GM23338 (cell line): ENCODE measurements at regions not wholly inside any gene's neighbourhood (a gene's known extent, or its start where the extent isn't known, plus 50 kb on each side); places are given as distances from the start of the nearest gene placed in this dataset.

Experiments
- CREB1 ChIP-seq: fragments of 250-450 bp; sonication (Bioruptor Pico); IDR thresholded peaks from 2 replicates; pipeline ENCODE4 v1.5.0; 2020; ENCODE audit warnings: low read depth, mild to moderate bottlenecking, moderate library complexity
- EZH2 ChIP-seq: fragments of 200-600 bp; sonication (generic); IDR thresholded peaks from one replicate; pipeline ENCODE4 v1.8.0; 2017; ENCODE audit warnings: antibody characterized with exemption, mild to moderate bottlenecking, low read depth; ENCODE audit not compliant: unreplicated experiment
- NANOG ChIP-seq: IDR thresholded peaks from 2 replicates; pipeline ENCODE4 v1.6.1; 2016; ENCODE audit warnings: antibody characterized with exemption, borderline replicate concordance
- POLR2AphosphoS5 ChIP-seq: IDR thresholded peaks from 2 replicates; pipeline ENCODE4 v1.6.1; 2016; ENCODE audit warnings: antibody characterized with exemption, low read depth
- STAT1 ChIP-seq: IDR thresholded peaks from one replicate; pipeline ENCODE4 v1.6.1; 2016; ENCODE audit warnings: antibody characterized with exemption; ENCODE audit not compliant: unreplicated experiment
- ZNF114 ChIP-seq: fragments of 250-450 bp; sonication (Bioruptor Pico); IDR thresholded peaks from 2 replicates; pipeline ENCODE4 v1.5.0; 2020; ENCODE audit warnings: mild to moderate bottlenecking, moderate library complexity
- ZNF331 ChIP-seq: fragments of 250-450 bp; sonication (Bioruptor Pico); IDR thresholded peaks from 2 replicates; pipeline ENCODE4 v1.5.0; 2020; ENCODE audit warnings: low read depth, mild to moderate bottlenecking, moderate library complexity
- ZNF462 ChIP-seq: fragments of 250-450 bp; sonication (Bioruptor Pico); IDR thresholded peaks from 2 replicates; pipeline ENCODE4 v1.5.0; 2020; ENCODE audit warnings: mild to moderate bottlenecking, moderate library complexity
- TF ChIP-seq, protein P1 (sequence below), 2 experiments: fragments of 200-600 bp in 1 of 2; sonication (generic) in 1 of 2; conservative IDR thresholded peaks; 2 replicates each; pipeline versions ENCODE4 v1.5.1 to v1.6.1; 2016 to 2017; ENCODE audit warnings: antibody characterized with exemption in 2 of 2, low read depth in 2 of 2, mild to moderate bottlenecking in 2 of 2, moderate library complexity in 1 of 2
- TF ChIP-seq, protein P2 (sequence below): IDR thresholded peaks from 2 replicates; pipeline ENCODE4 v1.6.1; 2016; ENCODE audit warnings: antibody characterized with exemption

DNA sequence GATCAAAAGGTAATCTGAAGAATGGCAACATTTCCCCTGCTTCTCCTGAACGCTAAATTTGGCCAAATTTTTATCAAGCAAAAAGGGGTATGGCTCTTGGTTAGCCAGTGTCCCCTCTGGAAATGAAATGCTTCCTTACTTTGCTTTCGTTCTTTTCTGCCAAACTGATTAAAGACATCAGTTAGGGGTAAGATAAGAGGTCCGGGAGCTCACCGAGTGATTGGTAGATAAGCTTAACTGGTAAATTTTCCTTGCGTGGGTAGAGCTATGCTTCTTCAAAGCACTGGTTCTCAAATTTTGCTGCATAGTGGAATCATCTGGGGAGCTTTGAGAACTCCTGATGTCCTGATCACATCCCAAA lies 62.7 kb upstream of the MAPRE2 start (continued):
- no peak for TF ChIP-seq ZNF462 (CRISPR knock-in tag)
- TF ChIP-seq, protein P1, sequence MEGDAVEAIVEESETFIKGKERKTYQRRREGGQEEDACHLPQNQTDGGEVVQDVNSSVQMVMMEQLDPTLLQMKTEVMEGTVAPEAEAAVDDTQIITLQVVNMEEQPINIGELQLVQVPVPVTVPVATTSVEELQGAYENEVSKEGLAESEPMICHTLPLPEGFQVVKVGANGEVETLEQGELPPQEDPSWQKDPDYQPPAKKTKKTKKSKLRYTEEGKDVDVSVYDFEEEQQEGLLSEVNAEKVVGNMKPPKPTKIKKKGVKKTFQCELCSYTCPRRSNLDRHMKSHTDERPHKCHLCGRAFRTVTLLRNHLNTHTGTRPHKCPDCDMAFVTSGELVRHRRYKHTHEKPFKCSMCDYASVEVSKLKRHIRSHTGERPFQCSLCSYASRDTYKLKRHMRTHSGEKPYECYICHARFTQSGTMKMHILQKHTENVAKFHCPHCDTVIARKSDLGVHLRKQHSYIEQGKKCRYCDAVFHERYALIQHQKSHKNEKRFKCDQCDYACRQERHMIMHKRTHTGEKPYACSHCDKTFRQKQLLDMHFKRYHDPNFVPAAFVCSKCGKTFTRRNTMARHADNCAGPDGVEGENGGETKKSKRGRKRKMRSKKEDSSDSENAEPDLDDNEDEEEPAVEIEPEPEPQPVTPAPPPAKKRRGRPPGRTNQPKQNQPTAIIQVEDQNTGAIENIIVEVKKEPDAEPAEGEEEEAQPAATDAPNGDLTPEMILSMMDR (conservative IDR thresholded peaks at IDR 0.05; ENCODE audit: low read depth in 2 of 2): no peak
- no peak for TF ChIP-seq NANOG
- TF ChIP-seq STAT1: no peak
- no peak for TF ChIP-seq ZNF331 (CRISPR knock-in tag)
- TF ChIP-seq CREB1: no peak
- TF ChIP-seq ZNF114: no peak
- TF ChIP-seq, protein P2, sequence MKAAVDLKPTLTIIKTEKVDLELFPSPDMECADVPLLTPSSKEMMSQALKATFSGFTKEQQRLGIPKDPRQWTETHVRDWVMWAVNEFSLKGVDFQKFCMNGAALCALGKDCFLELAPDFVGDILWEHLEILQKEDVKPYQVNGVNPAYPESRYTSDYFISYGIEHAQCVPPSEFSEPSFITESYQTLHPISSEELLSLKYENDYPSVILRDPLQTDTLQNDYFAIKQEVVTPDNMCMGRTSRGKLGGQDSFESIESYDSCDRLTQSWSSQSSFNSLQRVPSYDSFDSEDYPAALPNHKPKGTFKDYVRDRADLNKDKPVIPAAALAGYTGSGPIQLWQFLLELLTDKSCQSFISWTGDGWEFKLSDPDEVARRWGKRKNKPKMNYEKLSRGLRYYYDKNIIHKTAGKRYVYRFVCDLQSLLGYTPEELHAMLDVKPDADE: no peak
- TF ChIP-seq EZH2: no peak
- no peak for TF ChIP-seq POLR2AphosphoS5
